HEK293 (cell line): ENCODE measurements at regions not wholly inside any gene's neighbourhood (a gene's known extent, or its start where the extent isn't known, plus 50 kb on each side); places are given as distances from the start of the nearest gene placed in this dataset.

ENCODE experiments used
- CTCF ChIA-PET: fragments of 350-600 bp; formaldehyde crosslinking; extraction: SDS; loops from one replicate; lab custom pipeline; 2021; ENCODE audit warnings: antibody characterized with exemption; lab: Yijun Ruan, JAX
- POLR2A ChIA-PET: fragments of 300-600 bp; formaldehyde crosslinking; extraction: SDS; loops from one replicate; lab custom pipeline; 2020; ENCODE audit warnings: antibody characterized with exemption, inconsistent platforms; lab: Yijun Ruan, JAX
- H3K27ac ChIP-seq: fragments of 200-500 bp; sonication (Bioruptor generic); 2 replicates; pipeline ENCODE4 v1.5.1; 2014; ENCODE audit warnings: low read depth, low read length, control low read depth, inconsistent platforms; ENCODE audit errors: extremely low read depth
- H3K36me3 ChIP-seq, 2 experiments: fragments of 200-500 bp in 1 of 2; sonication (Bioruptor generic) in 1 of 2; 1 replicate in 1 of 2; 2 replicates in 1 of 2; pipeline ENCODE4 v1.5.1; 2014 to 2017; ENCODE audit warnings: inconsistent platforms in 2 of 2, low read length in 2 of 2; ENCODE audit not compliant: control insufficient read depth in 2 of 2, insufficient read depth in 1 of 2
- H3K4me1 ChIP-seq: fragments of 200-500 bp; sonication (Bioruptor generic); 2 replicates; pipeline ENCODE4 v1.5.1; 2014; ENCODE audit warnings: mild to moderate bottlenecking, low read length, inconsistent platforms; ENCODE audit not compliant: control insufficient read depth, insufficient read depth
- H3K4me3 ChIP-seq: 2 replicates; pipeline ENCODE4 v1.5.1; 2011; ENCODE audit warnings: low read depth, mild to moderate bottlenecking, control low read depth, low read length, moderate library complexity
- H3K9me3 ChIP-seq: fragments of 200-500 bp; sonication (Bioruptor generic); 2 replicates; pipeline ENCODE4 v1.5.1; 2014; ENCODE audit warnings: low read depth, low read length, inconsistent platforms; ENCODE audit not compliant: control insufficient read depth, insufficient read depth
- MEIS1 ChIP-seq: sonication (generic); formaldehyde crosslinking; IDR thresholded peaks from 2 replicates; pipeline ENCODE4 v1.8.1; 2022; ENCODE audit warnings: missing genetic modification reagents, mild to moderate bottlenecking, borderline replicate concordance
- MYNN ChIP-seq: fragments of 450-650 bp; formaldehyde crosslinking; IDR thresholded peaks from 2 replicates; pipeline ENCODE4 v1.5.1; 2016; ENCODE audit warnings: missing biosample characterization, missing genetic modification characterization, borderline replicate concordance
- OVOL3 ChIP-seq: fragments of 450-650 bp; formaldehyde crosslinking; IDR thresholded peaks from 2 replicates; pipeline ENCODE4 v1.5.1; 2016; ENCODE audit warnings: missing biosample characterization, missing genetic modification characterization
- WT1 ChIP-seq: fragments of 450-650 bp; formaldehyde crosslinking; IDR thresholded peaks from 2 replicates; pipeline ENCODE4 v1.5.1; 2016; ENCODE audit warnings: missing biosample characterization, missing genetic modification characterization
- ZFP69B ChIP-seq: fragments of 450-650 bp; formaldehyde crosslinking; IDR thresholded peaks from 2 replicates; pipeline ENCODE4 v1.5.1; 2016; ENCODE audit warnings: missing biosample characterization, missing genetic modification characterization
- ZNF10 ChIP-seq: fragments of 450-650 bp; formaldehyde crosslinking; IDR thresholded peaks from 2 replicates; pipeline ENCODE4 v1.5.1; 2017; ENCODE audit warnings: missing biosample characterization, missing genetic modification characterization
- ZNF202 ChIP-seq: fragments of 450-650 bp; formaldehyde crosslinking; IDR thresholded peaks from 2 replicates; pipeline ENCODE4 v1.5.1; 2016; ENCODE audit warnings: missing biosample characterization, missing genetic modification characterization, borderline replicate concordance
- ZNF266 ChIP-seq: fragments of 450-650 bp; formaldehyde crosslinking; IDR thresholded peaks from 2 replicates; pipeline ENCODE4 v1.5.1; 2016; ENCODE audit warnings: missing biosample characterization, missing genetic modification characterization, low read depth
- ZNF335 ChIP-seq: fragments of 450-650 bp; formaldehyde crosslinking; conservative IDR thresholded peaks from 2 replicates; pipeline ENCODE4 v1.5.1; 2016; ENCODE audit warnings: missing biosample characterization, missing genetic modification characterization
- ZNF350 ChIP-seq: fragments of 450-650 bp; formaldehyde crosslinking; IDR thresholded peaks from 2 replicates; pipeline ENCODE4 v1.5.0; 2017; ENCODE audit warnings: missing biosample characterization, mild to moderate bottlenecking, missing genetic modification characterization
- ZNF362 ChIP-seq: fragments of 450-650 bp; formaldehyde crosslinking; IDR thresholded peaks from 2 replicates; pipeline ENCODE4 v1.5.1; 2016; ENCODE audit warnings: missing biosample characterization, missing genetic modification characterization
- ZNF514 ChIP-seq: fragments of 450-650 bp; formaldehyde crosslinking; IDR thresholded peaks from 2 replicates; pipeline ENCODE4 v1.5.1; 2016; ENCODE audit warnings: missing biosample characterization, missing genetic modification characterization
- ZNF580 ChIP-seq: fragments of 450-650 bp; formaldehyde crosslinking; IDR thresholded peaks from 2 replicates; pipeline ENCODE4 v1.5.1; 2016; ENCODE audit warnings: missing biosample characterization, missing genetic modification characterization
- ZNF585B ChIP-seq: fragments of 450-650 bp; formaldehyde crosslinking; IDR thresholded peaks from 2 replicates; pipeline ENCODE4 v1.5.1; 2016; ENCODE audit warnings: missing biosample characterization, missing genetic modification characterization
- ZNF704 ChIP-seq: fragments of 450-650 bp; formaldehyde crosslinking; IDR thresholded peaks from 2 replicates; pipeline ENCODE4 v1.5.1; 2016; ENCODE audit warnings: missing biosample characterization, missing genetic modification characterization
- TF ChIP-seq, protein P1 (sequence below): fragments of 450-650 bp; formaldehyde crosslinking; conservative IDR thresholded peaks from 2 replicates; pipeline ENCODE4 v1.5.1; 2016; ENCODE audit warnings: low read depth, missing biosample characterization, missing genetic modification characterization
- TF ChIP-seq, protein P2 (sequence below): fragments of 450-650 bp; formaldehyde crosslinking; IDR thresholded peaks from 2 replicates; pipeline ENCODE4 v1.5.1; 2017; ENCODE audit warnings: missing biosample characterization, missing genetic modification characterization

GRCh38 chr7:13416544-13416943, 572.9 kb downstream of the ETV1 start:
- POLR2A ChIA-PET, result no interaction called here
- no peaks in the 10 kb centered on the region for H3K4me1 ChIP-seq
- no peak for TF ChIP-seq ZNF704 (tag by site-specific recombination)
- TF ChIP-seq ZFP69B (tag by site-specific recombination), result no peak
- no peak for TF ChIP-seq OVOL3
- no peak for TF ChIP-seq ZNF335 (tag by site-specific recombination)
- TF ChIP-seq, all 188 proteins: peak for 0
- CTCF ChIA-PET, result interaction anchor here (0.6 kb wide), 1 partner anchor 778 kb away, joined by 3 read pairs; no protein-coding TSS in a partner anchor
- Histone ChIP-seq H3K4me3 (no peak overlapping the region), H3K27ac (no peak overlapping the region), H3K9me3 (no peaks in the 10 kb centered on the region), H3K36me3 (no peaks in the 10 kb centered on the region)

- no peak overlapping the region for H3K27ac ChIP-seq
- no peaks in the 10 kb centered on the region for H3K4me1 ChIP-seq
- no peak overlapping the region for H3K4me3 ChIP-seq
- no peaks in the 10 kb centered on the region for H3K36me3 ChIP-seq
- ChIA-PET POLR2A (no interaction called here), CTCF (no interaction called here)
- TF ChIP-seq, protein P1, sequence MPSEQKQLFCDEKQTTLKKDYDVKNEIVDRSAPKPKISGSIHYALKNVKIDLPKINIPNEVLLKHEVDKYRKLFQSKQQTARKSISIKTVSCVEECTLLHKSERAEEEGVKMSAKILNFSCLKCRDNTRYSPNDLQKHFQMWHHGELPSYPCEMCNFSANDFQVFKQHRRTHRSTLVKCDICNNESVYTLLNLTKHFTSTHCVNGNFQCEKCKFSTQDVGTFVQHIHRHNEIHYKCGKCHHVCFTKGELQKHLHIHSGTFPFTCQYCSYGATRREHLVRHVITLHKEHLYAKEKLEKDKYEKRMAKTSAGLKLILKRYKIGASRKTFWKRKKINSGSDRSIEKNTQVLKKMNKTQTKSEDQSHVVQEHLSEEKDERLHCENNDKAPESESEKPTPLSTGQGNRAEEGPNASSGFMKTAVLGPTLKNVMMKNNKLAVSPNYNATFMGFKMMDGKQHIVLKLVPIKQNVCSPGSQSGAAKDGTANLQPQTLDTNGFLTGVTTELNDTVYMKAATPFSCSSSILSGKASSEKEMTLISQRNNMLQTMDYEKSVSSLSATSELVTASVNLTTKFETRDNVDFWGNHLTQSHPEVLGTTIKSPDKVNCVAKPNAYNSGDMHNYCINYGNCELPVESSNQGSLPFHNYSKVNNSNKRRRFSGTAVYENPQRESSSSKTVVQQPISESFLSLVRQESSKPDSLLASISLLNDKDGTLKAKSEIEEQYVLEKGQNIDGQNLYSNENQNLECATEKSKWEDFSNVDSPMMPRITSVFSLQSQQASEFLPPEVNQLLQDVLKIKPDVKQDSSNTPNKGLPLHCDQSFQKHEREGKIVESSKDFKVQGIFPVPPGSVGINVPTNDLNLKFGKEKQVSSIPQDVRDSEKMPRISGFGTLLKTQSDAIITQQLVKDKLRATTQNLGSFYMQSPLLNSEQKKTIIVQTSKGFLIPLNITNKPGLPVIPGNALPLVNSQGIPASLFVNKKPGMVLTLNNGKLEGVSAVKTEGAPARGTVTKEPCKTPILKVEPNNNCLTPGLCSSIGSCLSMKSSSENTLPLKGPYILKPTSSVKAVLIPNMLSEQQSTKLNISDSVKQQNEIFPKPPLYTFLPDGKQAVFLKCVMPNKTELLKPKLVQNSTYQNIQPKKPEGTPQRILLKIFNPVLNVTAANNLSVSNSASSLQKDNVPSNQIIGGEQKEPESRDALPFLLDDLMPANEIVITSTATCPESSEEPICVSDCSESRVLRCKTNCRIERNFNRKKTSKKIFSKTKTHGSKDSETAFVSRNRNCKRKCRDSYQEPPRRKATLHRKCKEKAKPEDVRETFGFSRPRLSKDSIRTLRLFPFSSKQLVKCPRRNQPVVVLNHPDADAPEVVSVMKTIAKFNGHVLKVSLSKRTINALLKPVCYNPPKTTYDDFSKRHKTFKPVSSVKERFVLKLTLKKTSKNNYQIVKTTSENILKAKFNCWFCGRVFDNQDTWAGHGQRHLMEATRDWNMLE (tag by site-specific recombination), result no peak
- TF ChIP-seq ZNF514 (no peak), WT1 (no peak), MYNN (no peak), MEIS1 (CRISPR knock-in tag) (no peak), OVOL3 (no peak), ZNF350 (tag by site-specific recombination) (no peak), ZNF202 (tag by site-specific recombination) (no peak), ZNF10 (no peak), ZNF580 (no peak), ZNF585B (no peak), ZNF266 (tag by site-specific recombination) (no peak), ZNF362 (no peak)
- TF ChIP-seq, protein P2, sequence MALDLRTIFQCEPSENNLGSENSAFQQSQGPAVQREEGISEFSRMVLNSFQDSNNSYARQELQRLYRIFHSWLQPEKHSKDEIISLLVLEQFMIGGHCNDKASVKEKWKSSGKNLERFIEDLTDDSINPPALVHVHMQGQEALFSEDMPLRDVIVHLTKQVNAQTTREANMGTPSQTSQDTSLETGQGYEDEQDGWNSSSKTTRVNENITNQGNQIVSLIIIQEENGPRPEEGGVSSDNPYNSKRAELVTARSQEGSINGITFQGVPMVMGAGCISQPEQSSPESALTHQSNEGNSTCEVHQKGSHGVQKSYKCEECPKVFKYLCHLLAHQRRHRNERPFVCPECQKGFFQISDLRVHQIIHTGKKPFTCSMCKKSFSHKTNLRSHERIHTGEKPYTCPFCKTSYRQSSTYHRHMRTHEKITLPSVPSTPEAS, result no peak
- H3K9me3 ChIP-seq, result no peaks in the 10 kb centered on the region
These were observed 568.7 kb downstream of the ETV1 start for GRCh38 chr7:13420726-13421125.
